ENCODE measurements at regions not wholly inside any gene's neighbourhood (a gene's known extent, or its start where the extent isn't known, plus 50 kb on each side); places are given as distances from the start of the nearest gene placed in this dataset.

DNA sequence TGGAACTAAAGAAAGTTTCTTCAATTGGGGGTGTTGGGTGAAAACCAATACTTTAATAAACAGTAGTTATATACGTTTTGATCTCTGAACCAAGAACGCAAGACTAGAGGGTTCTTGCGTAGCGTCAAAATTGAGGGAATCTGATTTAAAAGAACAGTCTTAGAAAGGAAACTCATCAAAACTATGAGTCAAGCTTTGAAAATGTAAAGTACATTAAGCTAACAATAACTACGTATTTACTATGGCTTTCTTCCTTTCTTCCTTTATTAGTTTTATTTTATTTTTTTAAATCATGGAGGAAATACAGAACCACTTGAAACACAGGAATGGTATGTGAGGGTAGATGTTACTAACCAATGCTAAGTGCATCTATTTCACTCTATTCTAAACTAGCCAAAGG lies 287.0 kb upstream of the RSPO3 start:
- no peak overlapping the region for H3K27ac ChIP-seq
- WGBS, 3 donors: 69 to 89% (median 80%) methylated on average over 5 of the region's 5 CpGs
- TF ChIP-seq EP300 (IDR thresholded peaks at IDR 0.05): no peak
- no peak for TF ChIP-seq POLR2A (IDR thresholded peaks at IDR 0.05)
- TF ChIP-seq, protein P1, sequence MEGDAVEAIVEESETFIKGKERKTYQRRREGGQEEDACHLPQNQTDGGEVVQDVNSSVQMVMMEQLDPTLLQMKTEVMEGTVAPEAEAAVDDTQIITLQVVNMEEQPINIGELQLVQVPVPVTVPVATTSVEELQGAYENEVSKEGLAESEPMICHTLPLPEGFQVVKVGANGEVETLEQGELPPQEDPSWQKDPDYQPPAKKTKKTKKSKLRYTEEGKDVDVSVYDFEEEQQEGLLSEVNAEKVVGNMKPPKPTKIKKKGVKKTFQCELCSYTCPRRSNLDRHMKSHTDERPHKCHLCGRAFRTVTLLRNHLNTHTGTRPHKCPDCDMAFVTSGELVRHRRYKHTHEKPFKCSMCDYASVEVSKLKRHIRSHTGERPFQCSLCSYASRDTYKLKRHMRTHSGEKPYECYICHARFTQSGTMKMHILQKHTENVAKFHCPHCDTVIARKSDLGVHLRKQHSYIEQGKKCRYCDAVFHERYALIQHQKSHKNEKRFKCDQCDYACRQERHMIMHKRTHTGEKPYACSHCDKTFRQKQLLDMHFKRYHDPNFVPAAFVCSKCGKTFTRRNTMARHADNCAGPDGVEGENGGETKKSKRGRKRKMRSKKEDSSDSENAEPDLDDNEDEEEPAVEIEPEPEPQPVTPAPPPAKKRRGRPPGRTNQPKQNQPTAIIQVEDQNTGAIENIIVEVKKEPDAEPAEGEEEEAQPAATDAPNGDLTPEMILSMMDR (IDR thresholded peaks at IDR 0.05): no peak
- H3K4me1 ChIP-seq (ENCODE audit: insufficient read depth): no peaks in the 10 kb centered on the region
- intact Hi-C loops (cut with DNase I): no loop called here
- no peaks in the 10 kb centered on the region for H3K27me3 ChIP-seq
- H3K4me3 ChIP-seq: no peak overlapping the region
- no peaks in the 10 kb centered on the region for H3K9me3 ChIP-seq
- H3K36me3 ChIP-seq: no peaks in the 10 kb centered on the region
- no peak for DNase-seq

DNA sequence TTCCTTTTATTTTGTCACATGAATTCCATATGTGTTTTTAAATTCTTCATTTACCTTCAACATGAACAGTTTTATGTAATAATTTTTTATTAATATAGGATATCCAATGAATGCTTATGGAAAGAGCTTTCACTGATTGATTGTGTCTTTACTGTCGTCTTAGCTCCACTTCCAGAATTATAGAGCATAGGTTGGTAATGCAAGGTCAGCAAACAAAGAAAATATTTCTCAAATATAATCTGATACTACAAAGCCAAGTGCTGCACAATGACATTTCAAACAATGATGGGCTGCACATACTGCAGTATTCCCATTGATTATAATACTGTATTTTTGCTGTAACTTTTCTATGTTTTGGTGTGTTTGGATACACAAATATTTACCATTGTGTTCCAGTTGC lies 275.7 kb upstream of the RSPO3 start:
- 58 to 69% (median 67%) methylated on average over 1 of the region's 1 CpG for WGBS, 3 donors
- H3K4me3 ChIP-seq: no peak overlapping the region

DNA sequence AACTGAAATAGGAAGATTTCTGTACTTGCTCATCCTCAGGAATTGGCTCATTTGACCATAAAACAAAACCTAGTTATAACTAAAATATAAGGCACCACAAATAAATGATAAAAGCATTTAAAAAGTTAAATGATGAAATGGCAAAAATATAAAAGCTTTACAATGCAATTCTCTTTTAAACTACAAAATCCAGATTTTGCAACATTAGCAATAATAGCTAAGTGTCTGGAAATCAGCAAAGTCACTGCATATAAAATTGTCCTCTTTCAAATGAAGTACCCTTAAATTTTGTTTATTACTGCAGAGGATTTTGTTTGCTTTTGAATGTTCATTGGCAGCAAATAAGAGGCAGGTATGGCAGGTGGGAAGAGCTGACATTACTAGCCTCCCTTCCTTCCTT lies 270.4 kb upstream of the RSPO3 start:
- H3K36me3 ChIP-seq: no peaks in the 10 kb centered on the region
- no peaks in the 10 kb centered on the region for H3K27me3 ChIP-seq
- intact Hi-C loops (cut with DNase I): no loop called here
- TF ChIP-seq POLR2A (IDR thresholded peaks at IDR 0.05) (no peak), EP300 (IDR thresholded peaks at IDR 0.05) (no peak)
- TF ChIP-seq, protein P1 (IDR thresholded peaks at IDR 0.05): no peak
- H3K4me3 ChIP-seq: no peak overlapping the region
- no peaks in the 10 kb centered on the region for H3K4me1 ChIP-seq (ENCODE audit: insufficient read depth)
- no peak overlapping the region for H3K27ac ChIP-seq
- no peaks in the 10 kb centered on the region for H3K9me3 ChIP-seq
- no peak for DNase-seq

More for the DNA sequence above, 275.7 kb upstream of the RSPO3 start:
- Histone ChIP-seq H3K4me1 (ENCODE audit: insufficient read depth) (no peaks in the 10 kb centered on the region), H3K36me3 (no peaks in the 10 kb centered on the region), H3K27ac (no peak overlapping the region), H3K9me3 (no peaks in the 10 kb centered on the region), H3K27me3 (no peaks in the 10 kb centered on the region)
- intact Hi-C loops (cut with DNase I): no loop called here
- TF ChIP-seq POLR2A (IDR thresholded peaks at IDR 0.05): no peak
- TF ChIP-seq EP300 (IDR thresholded peaks at IDR 0.05): no peak
- no peak for DNase-seq

DNA sequence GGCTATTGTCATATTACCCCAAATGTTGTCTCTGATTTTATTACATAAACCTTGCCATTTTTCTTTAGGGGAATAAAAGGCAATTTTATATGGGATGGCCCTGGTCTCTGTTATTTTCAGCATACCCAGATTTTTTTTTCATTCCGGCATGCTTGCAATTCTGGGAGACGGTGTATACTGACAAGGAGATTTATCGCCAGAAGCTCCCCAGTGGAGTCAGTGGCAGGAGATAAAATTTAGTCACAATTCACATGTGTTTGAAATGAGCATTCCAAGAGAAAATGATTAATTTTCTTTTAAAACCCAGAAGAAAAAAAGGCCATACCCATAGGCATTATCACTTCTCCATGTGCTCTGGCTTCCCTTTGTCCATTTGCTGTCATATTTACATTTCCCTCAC lies 250.8 kb upstream of the RSPO3 start:
- no peak for TF ChIP-seq POLR2A (IDR thresholded peaks at IDR 0.05)
- no peak for TF ChIP-seq EP300 (IDR thresholded peaks at IDR 0.05)
- TF ChIP-seq, protein P1 (IDR thresholded peaks at IDR 0.05): no peak
- no peak for DNase-seq
- WGBS, 3 donors: 82 to 85% (median 82%) methylated on average over 3 of the region's 3 CpGs
- H3K27me3 ChIP-seq: no peaks in the 10 kb centered on the region
- H3K27ac ChIP-seq: no peak overlapping the region
- H3K4me3 ChIP-seq: no peak overlapping the region
- H3K4me1 ChIP-seq (ENCODE audit: insufficient read depth): no peaks in the 10 kb centered on the region
- H3K9me3 ChIP-seq: no peaks in the 10 kb centered on the region
- H3K36me3 ChIP-seq: no peaks in the 10 kb centered on the region
- intact Hi-C loops (cut with DNase I): no loop called here

DNA sequence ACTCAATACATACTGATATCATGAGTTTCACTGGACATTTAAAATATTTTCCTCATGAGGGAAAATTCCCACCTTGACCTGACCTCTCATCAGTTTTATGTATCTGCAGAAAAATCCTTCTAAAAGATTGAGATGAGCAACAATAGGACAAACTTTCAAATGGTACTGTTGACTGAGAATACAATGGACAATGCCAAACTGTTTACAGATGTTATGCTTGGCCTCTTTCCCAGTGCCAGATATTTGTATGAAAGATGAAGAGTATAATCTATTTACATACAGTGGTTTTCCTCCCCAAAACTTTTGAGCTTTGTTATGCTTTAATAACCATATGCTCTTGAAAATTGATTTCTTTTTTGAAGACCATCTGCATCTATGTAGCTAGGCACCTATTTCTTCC lies 245.1 kb upstream of the RSPO3 start:
- H3K27me3 ChIP-seq: no peaks in the 10 kb centered on the region
- intact Hi-C loops (cut with DNase I): no loop called here
- no peaks in the 10 kb centered on the region for H3K4me1 ChIP-seq (ENCODE audit: insufficient read depth)
- no peaks in the 10 kb centered on the region for H3K9me3 ChIP-seq
- TF ChIP-seq EP300 (IDR thresholded peaks at IDR 0.05) (no peak), POLR2A (IDR thresholded peaks at IDR 0.05) (no peak)
- TF ChIP-seq, protein P1 (IDR thresholded peaks at IDR 0.05): no peak
- H3K4me3 ChIP-seq: no peak overlapping the region
- H3K27ac ChIP-seq: no peak overlapping the region
- DNase-seq: no peak
- no peaks in the 10 kb centered on the region for H3K36me3 ChIP-seq
